Fibroblast of pulmonary artery (primary cell): ENCODE measurements at regions not wholly inside any gene's neighbourhood (a gene's known extent, or its start where the extent isn't known, plus 50 kb on each side); places are given as distances from the start of the nearest gene placed in this dataset.

ENCODE experiments used
- DNase-seq: peaks from one replicate; pipeline ENCODE4 v3.0.0-alpha.2; 2010; ENCODE audit warnings: low read depth
- H3K4me3 ChIP-seq: replicated peaks from 2 replicates; pipeline ENCODE4 v1.5.1; 2011; ENCODE audit warnings: low read depth, mild to moderate bottlenecking, control low read depth, low read length, moderate library complexity
- TF ChIP-seq, protein P1 (sequence below): IDR thresholded peaks from 2 replicates; pipeline ENCODE4 v1.5.1; 2011; ENCODE audit warnings: mild to moderate bottlenecking, control low read depth, low read length, inconsistent platforms; ENCODE audit errors: missing control alignments

DNA sequence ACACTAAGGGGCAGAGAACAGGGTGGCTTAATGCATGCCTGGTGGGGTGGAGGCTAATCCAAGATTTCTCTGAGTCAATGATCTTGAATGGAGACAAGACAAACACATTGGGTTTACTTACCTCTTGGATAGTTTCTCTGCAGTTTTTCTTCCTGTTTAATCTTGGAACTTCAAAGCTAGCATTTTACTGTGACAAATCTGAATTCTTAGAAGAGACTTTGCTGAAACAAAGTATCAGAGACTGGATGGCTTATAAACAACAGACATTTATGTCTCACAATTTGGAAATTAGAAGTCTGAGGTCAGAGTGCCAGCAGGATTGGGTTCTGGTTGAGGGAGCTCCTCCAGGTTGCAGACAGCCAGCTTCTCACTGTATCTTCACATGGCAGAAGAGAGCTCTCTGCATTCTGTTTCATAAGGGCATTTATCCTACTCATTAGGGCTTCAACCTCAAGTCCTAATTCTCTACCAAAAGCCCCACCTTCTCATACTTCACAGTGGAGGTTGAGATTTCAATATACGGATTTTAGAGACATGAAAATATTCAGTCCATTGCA is 921.8 kb downstream of the VRK1 start:
- no peak for DNase-seq
- TF ChIP-seq, protein P1, sequence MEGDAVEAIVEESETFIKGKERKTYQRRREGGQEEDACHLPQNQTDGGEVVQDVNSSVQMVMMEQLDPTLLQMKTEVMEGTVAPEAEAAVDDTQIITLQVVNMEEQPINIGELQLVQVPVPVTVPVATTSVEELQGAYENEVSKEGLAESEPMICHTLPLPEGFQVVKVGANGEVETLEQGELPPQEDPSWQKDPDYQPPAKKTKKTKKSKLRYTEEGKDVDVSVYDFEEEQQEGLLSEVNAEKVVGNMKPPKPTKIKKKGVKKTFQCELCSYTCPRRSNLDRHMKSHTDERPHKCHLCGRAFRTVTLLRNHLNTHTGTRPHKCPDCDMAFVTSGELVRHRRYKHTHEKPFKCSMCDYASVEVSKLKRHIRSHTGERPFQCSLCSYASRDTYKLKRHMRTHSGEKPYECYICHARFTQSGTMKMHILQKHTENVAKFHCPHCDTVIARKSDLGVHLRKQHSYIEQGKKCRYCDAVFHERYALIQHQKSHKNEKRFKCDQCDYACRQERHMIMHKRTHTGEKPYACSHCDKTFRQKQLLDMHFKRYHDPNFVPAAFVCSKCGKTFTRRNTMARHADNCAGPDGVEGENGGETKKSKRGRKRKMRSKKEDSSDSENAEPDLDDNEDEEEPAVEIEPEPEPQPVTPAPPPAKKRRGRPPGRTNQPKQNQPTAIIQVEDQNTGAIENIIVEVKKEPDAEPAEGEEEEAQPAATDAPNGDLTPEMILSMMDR, result no peak
- no peak overlapping the region for H3K4me3 ChIP-seq

DNA sequence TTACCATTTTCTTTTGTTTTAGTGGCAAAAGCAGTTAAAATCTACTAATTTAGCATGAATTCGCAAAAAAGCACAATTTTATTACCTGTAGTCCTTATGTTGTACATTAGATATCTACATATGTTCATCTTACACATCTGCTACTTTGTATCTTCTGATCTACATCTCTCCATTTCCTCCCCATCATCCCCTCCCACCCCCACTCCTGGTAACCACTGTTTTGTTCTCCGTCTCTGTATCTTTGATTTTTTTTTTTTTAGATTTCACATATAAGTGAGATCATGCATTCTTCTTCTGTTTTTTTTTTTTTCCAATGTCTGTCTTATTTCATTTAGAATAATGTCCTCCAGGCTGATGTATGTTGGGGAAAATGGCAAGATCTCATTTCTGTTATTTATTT is 922.7 kb downstream of the VRK1 start:
- no peak for DNase-seq
- TF ChIP-seq, protein P1, result no peak
- no peak overlapping the region for H3K4me3 ChIP-seq

DNA sequence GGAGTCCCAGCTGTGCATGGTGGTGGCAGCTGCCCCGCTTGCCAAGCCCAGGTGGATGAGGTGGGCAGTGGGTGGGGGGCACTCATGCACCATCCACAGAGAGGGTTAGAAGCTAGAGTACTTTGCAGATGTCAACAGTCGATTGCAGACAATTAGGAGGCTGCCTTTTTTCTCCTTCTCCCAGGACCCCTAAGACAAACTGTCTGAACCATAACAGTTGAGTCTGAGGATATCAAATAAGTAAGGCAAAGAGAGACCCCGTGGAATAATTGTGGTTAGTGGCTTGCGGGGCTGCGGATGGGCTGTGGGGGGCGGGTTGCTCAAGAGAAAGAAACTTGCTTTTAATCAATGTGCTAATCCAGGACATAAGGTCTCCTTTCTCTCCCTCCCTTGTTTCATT is 926.2 kb downstream of the VRK1 start:
- TF ChIP-seq, protein P1, result no peak
- no peak overlapping the region for H3K4me3 ChIP-seq
- no peak for DNase-seq

DNA sequence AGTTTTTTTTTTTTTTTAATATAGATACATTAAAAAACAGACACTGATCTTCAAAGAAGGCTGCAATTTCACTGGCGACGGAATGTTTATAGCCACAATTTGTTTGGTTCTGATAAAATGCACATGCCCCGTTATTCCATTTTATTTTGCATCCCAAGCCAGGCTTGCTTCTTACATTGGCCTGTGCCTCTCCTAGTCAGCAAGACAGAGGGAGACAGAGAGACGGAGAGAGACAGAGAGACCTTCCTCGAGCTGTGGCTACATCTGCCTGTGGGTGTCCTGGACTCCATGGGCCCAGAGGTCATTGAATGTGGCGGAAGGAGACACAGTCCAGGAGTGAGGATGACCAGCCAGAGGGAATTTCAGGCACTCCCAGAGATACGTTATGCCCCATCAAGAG is 926.6 kb downstream of the VRK1 start:
- no peak overlapping the region for H3K4me3 ChIP-seq
- DNase-seq, result no peak
- TF ChIP-seq, protein P1, result no peak

DNA sequence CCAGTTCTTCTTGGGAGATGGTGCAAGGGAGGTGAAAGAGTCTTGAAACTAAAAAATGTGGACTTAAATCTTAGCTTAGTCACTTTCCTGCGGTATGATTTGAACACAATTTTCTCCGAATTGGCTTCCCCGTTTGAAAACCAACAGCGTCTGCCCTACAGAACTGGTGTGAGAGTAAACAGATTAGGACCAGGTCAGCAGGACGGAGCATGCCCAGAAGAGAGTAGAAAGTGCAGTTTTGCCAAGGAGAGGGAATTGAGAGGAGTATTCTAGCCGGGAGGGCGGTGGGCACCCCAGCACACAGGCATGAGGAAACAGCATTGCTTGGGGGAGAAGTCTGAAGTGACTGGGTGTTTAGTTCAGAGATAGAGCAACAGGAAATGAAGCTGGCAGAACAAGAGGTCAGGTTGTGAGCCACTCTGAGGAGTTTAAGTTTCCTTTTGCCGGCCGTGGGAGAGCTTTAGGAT is 927.1 kb downstream of the VRK1 start:
- DNase-seq, result no peak
- TF ChIP-seq, protein P1, result no peak
- H3K4me3 ChIP-seq, result no peak overlapping the region

DNA sequence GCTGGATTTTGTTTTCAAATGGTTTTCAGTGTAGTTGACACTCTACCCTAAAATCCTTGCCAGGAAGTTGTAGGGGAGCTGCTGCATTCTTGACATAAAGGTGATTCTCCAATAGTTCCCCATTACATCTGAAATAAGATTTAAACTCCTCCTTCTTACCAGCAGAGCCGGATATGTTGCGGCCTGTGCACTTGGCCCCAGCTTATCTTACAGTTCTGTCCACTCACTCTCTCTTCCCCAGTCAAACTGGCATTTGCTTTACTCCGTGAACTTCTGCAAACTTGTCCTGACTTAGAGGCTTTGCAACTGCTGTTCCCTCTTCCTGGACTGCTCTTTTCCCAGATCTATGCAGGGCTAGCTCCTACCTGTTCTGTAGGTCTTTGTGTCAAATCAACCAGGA is 929.5 kb downstream of the VRK1 start:
- TF ChIP-seq, protein P1, result no peak
- DNase-seq, result no peak
- no peak overlapping the region for H3K4me3 ChIP-seq

DNA sequence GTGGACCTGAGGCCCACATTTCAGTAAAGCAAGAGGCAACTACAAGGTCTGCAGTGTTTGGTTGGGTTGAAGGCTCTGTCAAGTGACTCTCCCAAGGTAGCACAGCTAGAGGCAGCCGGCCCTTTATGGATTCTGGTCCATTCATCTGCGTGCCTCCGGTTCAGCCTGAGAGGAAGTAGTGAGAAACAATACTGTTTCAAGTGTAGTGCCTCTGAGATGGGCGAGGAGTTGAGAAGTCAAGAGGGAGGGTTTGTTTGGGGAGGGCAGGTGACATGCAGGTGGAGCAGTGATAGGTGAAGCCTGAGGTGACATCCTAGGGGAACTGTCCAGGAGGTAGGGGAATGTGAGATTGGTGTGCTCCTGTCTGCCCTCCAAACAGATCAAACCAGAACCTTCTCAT is 933.5 kb downstream of the VRK1 start:
- no peak for DNase-seq
- TF ChIP-seq, protein P1, result no peak
- H3K4me3 ChIP-seq, result no peak overlapping the region
